H1 (cell line): ENCODE measurements at regions not wholly inside any gene's neighbourhood (a gene's known extent, or its start where the extent isn't known, plus 50 kb on each side); places are given as distances from the start of the nearest gene placed in this dataset.

Source experiments
- CTCF ChIA-PET: fragments of 300-600 bp; sonication (Branson Sonifier 250); formaldehyde crosslinking; loops from one replicate; lab custom pipeline; 2021; ENCODE audit not compliant: partially characterized antibody; lab: Charles Lee
- POLR2A ChIA-PET: fragments of 300-600 bp; sonication (Branson Sonifier 250); formaldehyde crosslinking; loops from one replicate; lab custom pipeline; 2021; ENCODE audit warnings: inconsistent platforms; ENCODE audit not compliant: partially characterized antibody; lab: Charles Lee
- DNase-seq, 2 experiments: peaks; one replicate each; pipeline versions ENCODE4 v3.0.0 to v3.0.0-alpha.2; 2010 to 2022; ENCODE audit warnings: low spot score in 2 of 2, low read depth in 1 of 2, mixed read lengths in 1 of 2
- FAIRE-seq: peaks from 2 replicates; lab custom pipeline; 2011; peaks lifted over from hg19 to GRCh38; lab: Jason Lieb, UNC
- H2AFZ ChIP-seq: 2 replicates; pipeline ENCODE4 v1.8.1; 2012; ENCODE audit warnings: low read length, inconsistent platforms
- H2AK5ac ChIP-seq: 2 replicates; pipeline ENCODE4 v1.6.1; 2013; ENCODE audit warnings: low read depth, low read length
- H2BK120ac ChIP-seq: replicated peaks from 2 replicates; pipeline ENCODE3; 2013; ENCODE audit warnings: low read depth, low read length, inconsistent platforms
- H2BK12ac ChIP-seq: 2 replicates; pipeline ENCODE4 v1.6.1; 2013; ENCODE audit warnings: low read depth, low read length
- H2BK15ac ChIP-seq: 2 replicates; pipeline ENCODE4 v1.6.1; 2013; ENCODE audit warnings: low read length
- H2BK20ac ChIP-seq: 2 replicates; pipeline ENCODE4 v1.6.1; 2013; ENCODE audit warnings: low read length
- H2BK5ac ChIP-seq: 2 replicates; pipeline ENCODE4 v1.6.1; 2013; ENCODE audit warnings: low read depth, low read length
- H3K14ac ChIP-seq: 2 replicates; pipeline ENCODE4 v1.6.1; 2013; ENCODE audit warnings: inconsistent platforms; ENCODE audit not compliant: insufficient read length
- H3K18ac ChIP-seq: 2 replicates; pipeline ENCODE4 v1.6.1; 2013; ENCODE audit warnings: low read length; ENCODE audit errors: extremely low read depth
- H3K23ac ChIP-seq: 2 replicates; pipeline ENCODE4 v1.6.1; 2013; ENCODE audit warnings: inconsistent platforms; ENCODE audit not compliant: insufficient read length
- H3K23me2 ChIP-seq: 2 replicates; pipeline ENCODE4 v1.6.1; 2013; ENCODE audit warnings: low read depth, low read length
- H3K27ac ChIP-seq: 2 replicates; pipeline ENCODE4 v1.6.1; 2011; ENCODE audit warnings: low read depth, low read length, inconsistent platforms
- H3K27me3 ChIP-seq, 4 experiments: replicated peaks in 1 of 4; 1 replicate in 1 of 4; 2 replicates in 3 of 4; pipeline versions ENCODE4 v1.6.1 to v1.8.1; 2011 to 2013; ENCODE audit warnings: low read length in 3 of 4, mild to moderate bottlenecking in 3 of 4, inconsistent platforms in 2 of 4, mixed read lengths in 2 of 4, moderate library complexity in 1 of 4; ENCODE audit not compliant: control insufficient read depth in 3 of 4, insufficient read depth in 3 of 4; ENCODE audit errors: extremely low read depth in 1 of 4
- H3K36me3 ChIP-seq, 4 experiments: 2 replicates each; pipeline versions ENCODE4 v1.6.1 to v1.8.1; 2011 to 2013; ENCODE audit warnings: mild to moderate bottlenecking in 4 of 4, low read length in 3 of 4, moderate library complexity in 2 of 4, control low read depth in 1 of 4, inconsistent platforms in 1 of 4; ENCODE audit not compliant: insufficient read depth in 4 of 4, control insufficient read depth in 2 of 4
- H3K4ac ChIP-seq: replicated peaks from 2 replicates; pipeline ENCODE3; 2013; ENCODE audit warnings: low read length, low read depth, mixed read lengths, inconsistent platforms; ENCODE audit not compliant: insufficient read length
- H3K4me1 ChIP-seq, 4 experiments: replicated peaks in 1 of 4; 1 replicate in 1 of 4; 2 replicates in 3 of 4; pipeline versions ENCODE4 v1.6.1 to v1.8.1; 2011 to 2013; ENCODE audit warnings: low read length in 3 of 4, inconsistent platforms in 2 of 4, mixed read lengths in 1 of 4; ENCODE audit not compliant: insufficient read depth in 4 of 4, control insufficient read depth in 3 of 4
- H3K4me2 ChIP-seq, 2 experiments: 2 replicates each; pipeline versions ENCODE4 v1.6.1 to v1.8.1; 2011 to 2013; ENCODE audit warnings: low read depth in 2 of 2, low read length in 2 of 2, control low read depth in 1 of 2, inconsistent platforms in 1 of 2, mild to moderate bottlenecking in 1 of 2; ENCODE audit not compliant: insufficient read depth in 1 of 2
- H3K4me3 ChIP-seq, 4 experiments: fragments of 200-600, 300-600 bp in 1 of 4; sonication (generic), shearing (Covaris generic), sonication (Bioruptor Twin) in 1 of 4; 2 replicates each; pipeline versions ENCODE4 v1.5.1 to v1.8.1; 2011 to 2016; ENCODE audit warnings: low read length in 4 of 4, low read depth in 3 of 4, control low read depth in 2 of 4, inconsistent platforms in 2 of 4, mild to moderate bottlenecking in 2 of 4, mixed read lengths in 1 of 4, moderate library complexity in 1 of 4; ENCODE audit not compliant: insufficient read depth in 2 of 4; ENCODE audit errors: extremely low read depth in 1 of 4
- H3K56ac ChIP-seq: replicated peaks from 2 replicates; pipeline ENCODE3; 2013; ENCODE audit warnings: low read depth, mild to moderate bottlenecking, mixed read lengths, low read length, inconsistent platforms; ENCODE audit not compliant: insufficient read length
- H3K79me1 ChIP-seq: 2 replicates; pipeline ENCODE4 v1.6.1; 2013; ENCODE audit warnings: low read depth, low read length, control low read depth
- H3K79me2 ChIP-seq, 2 experiments: 2 replicates each; pipeline versions ENCODE4 v1.6.1 to v1.8.1; 2012 to 2013; ENCODE audit warnings: low read length in 2 of 2, mild to moderate bottlenecking in 2 of 2, inconsistent platforms in 1 of 2; ENCODE audit not compliant: insufficient read depth in 2 of 2, control insufficient read depth in 1 of 2
- H3K9ac ChIP-seq, 4 experiments: replicated peaks in 1 of 4; 1 replicate in 1 of 4; 2 replicates in 3 of 4; pipeline versions ENCODE4 v1.6.1 to v1.8.1; 2011 to 2013; ENCODE audit warnings: low read depth in 3 of 4, low read length in 3 of 4, control low read depth in 2 of 4, mild to moderate bottlenecking in 2 of 4, moderate library complexity in 2 of 4, inconsistent platforms in 1 of 4; ENCODE audit errors: extremely low read depth in 1 of 4
- H3K9me3 ChIP-seq, 2 experiments: 2 replicates each; pipeline versions ENCODE4 v1.6.1 to v1.8.1; 2012 to 2013; ENCODE audit warnings: mild to moderate bottlenecking in 2 of 2, moderate library complexity in 2 of 2, control low read depth in 1 of 2, inconsistent platforms in 1 of 2, low read depth in 1 of 2, low read length in 1 of 2, mixed read lengths in 1 of 2; ENCODE audit not compliant: insufficient read depth in 2 of 2
- H4K20me1 ChIP-seq, 2 experiments: replicated peaks in 1 of 2; 2 replicates each; pipeline versions ENCODE3 to v1.8.1; 2011 to 2013; ENCODE audit warnings: inconsistent platforms in 2 of 2, low read length in 2 of 2, mild to moderate bottlenecking in 1 of 2; ENCODE audit not compliant: insufficient read depth in 2 of 2, control insufficient read depth in 1 of 2
- H4K5ac ChIP-seq: 2 replicates; pipeline ENCODE4 v1.6.1; 2013; ENCODE audit warnings: low read length, low read depth, mixed read lengths, inconsistent platforms; ENCODE audit not compliant: insufficient read length
- H4K8ac ChIP-seq: 2 replicates; pipeline ENCODE4 v1.8.0; 2013; ENCODE audit warnings: mild to moderate bottlenecking, moderate library complexity, low read length, inconsistent platforms; ENCODE audit not compliant: insufficient read depth; ENCODE audit errors: extremely low read depth
- H4K91ac ChIP-seq: replicated peaks from 2 replicates; pipeline ENCODE3; 2013; ENCODE audit warnings: low read length, mixed read lengths, inconsistent platforms; ENCODE audit not compliant: insufficient read length
- BACH1 ChIP-seq: IDR thresholded peaks from 2 replicates; pipeline ENCODE4 v1.6.1; 2012; ENCODE audit warnings: low read length, improper control_type of control experiment
- CHD2 ChIP-seq: IDR thresholded peaks from 2 replicates; pipeline ENCODE4 v1.6.1; 2012; ENCODE audit warnings: low read length, improper control_type of control experiment
- HDAC6 ChIP-seq: IDR thresholded peaks from one replicate; pipeline ENCODE4 v1.7.1; 2012; ENCODE audit warnings: low read depth, mild to moderate bottlenecking, inconsistent platforms, low read length, moderate library complexity
- WGBS, 2 experiments: shearing (Covaris generic) in 1 of 2; methylation state at CpG; one replicate each; pipeline versions ENCODE4 v1.1.6 to v1.1.7; 2013 to 2015; ENCODE audit warnings: low lambda C conversion rate in 2 of 2, mixed read lengths in 2 of 2, inconsistent platforms in 1 of 2, low coverage in 1 of 2, missing lambda C conversion rate in 1 of 2; ENCODE audit not compliant: insufficient replicate concordance in 2 of 2, insufficient coverage in 1 of 2, insufficient read length in 1 of 2; ENCODE audit errors: extremely low coverage in 1 of 2, missing lambda C conversion rate in 1 of 2; 5-methylcytosine and 5-hydroxymethylcytosine counted together

- no peak overlapping the region for H3K9ac ChIP-seq
- no peak overlapping the region for H4K5ac ChIP-seq
- no peaks in the 10 kb centered on the region for H4K20me1 ChIP-seq
- H4K8ac ChIP-seq, result no peak overlapping the region
- no peak overlapping the region for H2BK120ac ChIP-seq
- H2BK5ac ChIP-seq, result no peak overlapping the region
- no peaks in the 10 kb centered on the region for H3K27me3 ChIP-seq
- no peak overlapping the region for H3K4ac ChIP-seq
- H2AK5ac ChIP-seq, result no peak overlapping the region
- H3K23ac ChIP-seq, result no peak overlapping the region
- no peak overlapping the region for H2BK12ac ChIP-seq
- no peak overlapping the region for H3K4me3 ChIP-seq
- H4K91ac ChIP-seq, result no peak overlapping the region
- no peak overlapping the region for H3K56ac ChIP-seq
- no peaks in the 10 kb centered on the region for H3K36me3 ChIP-seq
- FAIRE-seq, result no peak
- H3K18ac ChIP-seq, result no peak overlapping the region
- H2AFZ ChIP-seq, result no peak overlapping the region
- H3K9me3 ChIP-seq, result no peaks in the 10 kb centered on the region
- H2BK15ac ChIP-seq, result no peak overlapping the region
- no peak for DNase-seq
- H3K27ac ChIP-seq, result no peak overlapping the region
- ChIA-PET CTCF (interaction anchor here (0.9 kb wide), 1 partner anchor 33 kb away, joined by 3 read pairs; no protein-coding TSS in a partner anchor), POLR2A (no interaction called here)
- no peaks in the 10 kb centered on the region for H3K23me2 ChIP-seq
- no peak overlapping the region for H3K4me2 ChIP-seq
- WGBS, 2 experiments, result 48% methylated on average over 3 of the region's 3 CpGs; no CpG with 5 or more reads in 1 of the 2 experiments
- no peak overlapping the region for H3K14ac ChIP-seq
- H3K79me1 ChIP-seq, result no peaks in the 10 kb centered on the region
- TF ChIP-seq BACH1 (no peak), CHD2 (no peak), HDAC6 (no peak)
- no peaks in the 10 kb centered on the region for H3K79me2 ChIP-seq
- no peak overlapping the region for H2BK20ac ChIP-seq
- no peaks in the 10 kb centered on the region for H3K4me1 ChIP-seq
These were observed 61.2 kb upstream of the FRY start for GRCh38 chr13:31970231-31970930.
